T-helper 17 cell (primary cell): ENCODE measurements at regions not wholly inside any gene's neighbourhood (a gene's known extent, or its start where the extent isn't known, plus 50 kb on each side); places are given as distances from the start of the nearest gene placed in this dataset.

Source experiments
- ATAC-seq: fragments of 150-1000 bp; cut with Tn5 transposase; 2 replicates; pipeline ENCODE4 v1.10.0; 2021; ENCODE audit warnings: mild to moderate bottlenecking, moderate library complexity
- DNase-seq, 3 donors: peaks; one replicate each; pipeline versions ENCODE4 v3.0.0 to v3.0.0-alpha.2; 2020 to 2021
- H3K9me3 ChIP-seq: one replicate; pipeline ENCODE4 v1.7.0; 2013; ENCODE audit warnings: low read length, mild to moderate bottlenecking; ENCODE audit not compliant: control insufficient read depth, poor library complexity, severe bottlenecking
- H3K27ac Mint-ChIP-seq: one replicate; pipeline ENCODE4 v1.8.0; 2022; ENCODE audit warnings: mild to moderate bottlenecking, moderate library complexity, mixed read lengths
- H3K27me3 Mint-ChIP-seq: one replicate; pipeline ENCODE4 v1.8.0; 2022; ENCODE audit warnings: mixed read lengths
- H3K36me3 Mint-ChIP-seq: one replicate; pipeline ENCODE4 v1.8.0; 2022; ENCODE audit warnings: low read depth, mixed read lengths
- H3K4me1 Mint-ChIP-seq: one replicate; pipeline ENCODE4 v1.8.0; 2022; ENCODE audit warnings: mild to moderate bottlenecking, mixed read lengths
- H3K4me3 Mint-ChIP-seq: one replicate; pipeline ENCODE4 v1.8.0; 2022; ENCODE audit warnings: mild to moderate bottlenecking, moderate library complexity, mixed read lengths

DNA sequence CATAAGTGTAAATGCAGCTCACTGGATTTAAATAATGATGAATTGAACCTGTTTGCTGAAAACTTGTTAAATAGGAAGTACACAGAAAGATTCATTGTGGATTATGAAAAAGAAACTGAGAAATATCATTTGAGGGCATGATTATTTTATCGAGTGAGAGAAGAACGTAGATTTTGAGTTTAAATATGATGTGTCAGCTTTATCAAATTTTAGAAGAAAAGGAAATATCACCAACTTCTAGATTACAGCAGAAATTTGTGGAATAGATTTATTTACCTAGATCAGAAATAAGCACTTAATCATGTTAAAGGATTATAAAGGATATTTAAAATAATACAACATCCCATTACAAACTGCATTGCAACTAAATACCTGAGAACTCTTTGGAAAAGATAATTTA is 315.5 kb downstream of the ZPLD1 start:
- Mint-ChIP-seq H3K4me3 (no peak overlapping the region), H3K36me3 (no peaks in the 10 kb centered on the region), H3K4me1 (peaks cover 6% of the 10 kb centered on the region), H3K27me3 (no peaks in the 10 kb centered on the region), H3K27ac (no peak overlapping the region)
- DNase-seq: no peak
- H3K9me3 ChIP-seq: no peaks in the 10 kb centered on the region
- ATAC-seq: no peak

- ATAC-seq: no peak
- Mint-ChIP-seq H3K4me1 (no peaks in the 10 kb centered on the region), H3K27me3 (no peaks in the 10 kb centered on the region), H3K27ac (no peak overlapping the region), H3K36me3 (no peaks in the 10 kb centered on the region), H3K4me3 (no peak overlapping the region)
- no peaks in the 10 kb centered on the region for H3K9me3 ChIP-seq
- no peak for DNase-seq
These were observed 319.1 kb downstream of the ZPLD1 start for GRCh38 chr3:102753901-102754300.

DNA sequence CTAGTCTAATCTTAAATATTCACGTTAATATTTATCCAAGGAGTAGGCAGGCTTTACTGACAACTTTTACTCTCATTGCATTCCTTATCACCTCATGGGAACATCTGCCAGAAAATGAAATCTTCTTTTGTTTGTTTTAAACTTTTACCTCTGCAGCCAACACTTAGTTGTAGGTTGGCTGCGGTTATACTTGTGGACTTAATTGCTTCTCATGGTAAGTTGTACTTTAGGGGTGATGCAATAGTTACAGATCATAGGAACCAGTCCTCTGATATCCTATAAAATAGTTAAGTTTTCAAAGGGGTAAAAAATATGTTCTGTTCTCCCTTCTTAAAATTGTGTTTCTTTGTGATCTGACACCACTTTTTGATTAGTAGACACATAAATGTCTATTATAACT is 321.9 kb downstream of the ZPLD1 start:
- no peaks in the 10 kb centered on the region for H3K9me3 ChIP-seq
- H3K4me3 Mint-ChIP-seq: no peak overlapping the region
- H3K27me3 Mint-ChIP-seq: no peaks in the 10 kb centered on the region
- DNase-seq (no peak), ATAC-seq (no peak)
- H3K4me1 Mint-ChIP-seq: no peaks in the 10 kb centered on the region
- no peaks in the 10 kb centered on the region for H3K36me3 Mint-ChIP-seq
- H3K27ac Mint-ChIP-seq: no peak overlapping the region

- no peak for ATAC-seq
- Mint-ChIP-seq H3K27me3 (no peaks in the 10 kb centered on the region), H3K4me1 (no peaks in the 10 kb centered on the region), H3K4me3 (no peak overlapping the region), H3K27ac (no peak overlapping the region), H3K36me3 (no peaks in the 10 kb centered on the region)
- no peak for DNase-seq
- H3K9me3 ChIP-seq: no peaks in the 10 kb centered on the region
These were observed 323.1 kb downstream of the ZPLD1 start for GRCh38 chr3:102757950-102758349.

DNA sequence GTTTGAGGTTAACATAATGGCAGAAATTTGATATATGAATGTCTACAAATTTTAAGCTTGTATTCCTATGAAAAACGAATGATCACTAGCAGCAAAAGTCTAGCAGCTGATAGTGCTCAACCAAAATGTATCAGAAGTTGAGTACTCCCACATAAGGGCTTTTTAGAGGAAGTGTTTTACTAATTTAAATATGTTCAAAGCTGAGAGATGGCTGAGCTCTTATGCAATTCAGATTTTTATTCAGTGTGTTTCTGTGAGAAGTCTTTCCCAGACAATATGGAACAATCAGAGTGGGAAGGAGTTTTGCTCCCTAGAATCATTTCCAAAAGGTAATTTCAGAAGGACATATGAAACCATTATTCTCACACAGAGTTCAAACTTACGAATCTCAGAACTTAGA is 327.0 kb downstream of the ZPLD1 start:
- no peak for DNase-seq
- H3K36me3 Mint-ChIP-seq: no peaks in the 10 kb centered on the region
- no peak overlapping the region for H3K27ac Mint-ChIP-seq
- ATAC-seq: no peak
- no peaks in the 10 kb centered on the region for H3K27me3 Mint-ChIP-seq
- H3K4me3 Mint-ChIP-seq: no peak overlapping the region
- no peaks in the 10 kb centered on the region for H3K4me1 Mint-ChIP-seq
- H3K9me3 ChIP-seq: no peaks in the 10 kb centered on the region

DNA sequence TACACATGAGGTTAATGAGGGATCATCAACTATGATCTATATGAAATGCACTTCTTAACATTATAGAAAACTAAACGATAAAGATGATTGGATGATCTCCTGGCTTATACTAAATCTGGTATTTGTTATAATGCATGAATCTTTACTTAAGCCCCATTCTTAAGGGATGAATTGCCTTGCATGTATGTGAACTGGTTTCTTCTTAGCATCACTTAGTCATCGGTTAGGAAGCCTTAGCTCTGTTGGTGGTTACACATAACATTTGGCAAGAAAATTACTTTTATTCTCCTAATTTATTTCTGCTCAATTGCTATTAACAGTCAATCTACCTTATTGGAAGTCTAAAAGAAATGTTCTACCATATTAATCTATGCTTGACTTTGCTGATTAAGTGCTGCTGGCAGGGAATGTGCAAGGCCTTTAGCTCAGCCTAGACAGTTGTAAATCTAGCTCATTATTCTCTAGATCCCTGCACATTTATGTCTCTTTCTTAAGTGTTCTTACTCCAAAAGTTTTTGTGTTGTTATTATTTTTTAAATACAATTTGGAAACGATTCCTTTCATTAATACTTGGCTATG is 356.0 kb downstream of the ZPLD1 start:
- H3K27me3 Mint-ChIP-seq: no peaks in the 10 kb centered on the region
- no peak overlapping the region for H3K4me3 Mint-ChIP-seq
- no peak for ATAC-seq
- no peaks in the 10 kb centered on the region for H3K36me3 Mint-ChIP-seq
- H3K4me1 Mint-ChIP-seq: no peaks in the 10 kb centered on the region
- no peak for DNase-seq
- no peak overlapping the region for H3K27ac Mint-ChIP-seq
- H3K9me3 ChIP-seq: no peaks in the 10 kb centered on the region

- H3K9me3 ChIP-seq: no peaks in the 10 kb centered on the region
- Mint-ChIP-seq H3K4me3 (no peak overlapping the region), H3K4me1 (no peaks in the 10 kb centered on the region), H3K36me3 (no peaks in the 10 kb centered on the region), H3K27ac (no peak overlapping the region), H3K27me3 (no peaks in the 10 kb centered on the region)
- DNase-seq: no peak
- ATAC-seq: no peak
These were observed 357.1 kb downstream of the ZPLD1 start for GRCh38 chr3:102791641-102792589.

DNA sequence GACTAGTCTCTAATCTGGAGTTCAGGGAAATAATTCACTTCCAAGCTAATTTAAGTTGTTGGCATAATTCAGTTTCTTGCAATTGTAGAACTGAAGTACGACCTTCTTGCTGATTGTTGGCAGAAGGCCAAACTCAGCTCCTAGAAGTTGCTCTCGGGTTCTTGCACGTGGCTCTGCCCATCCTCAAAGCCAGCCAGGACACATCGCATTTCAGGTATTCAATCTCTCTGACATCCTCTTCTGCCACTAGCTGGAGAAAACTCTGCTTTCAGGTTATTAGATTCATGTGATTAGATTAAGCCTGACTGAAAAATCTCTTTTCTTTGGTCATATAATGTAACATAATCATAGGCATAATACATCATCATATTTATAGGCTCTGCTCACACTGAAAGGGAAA is 362.0 kb downstream of the ZPLD1 start:
- Mint-ChIP-seq H3K4me1 (no peaks in the 10 kb centered on the region), H3K27me3 (no peaks in the 10 kb centered on the region), H3K36me3 (no peaks in the 10 kb centered on the region), H3K4me3 (no peak overlapping the region), H3K27ac (no peak overlapping the region)
- no peak for DNase-seq
- no peaks in the 10 kb centered on the region for H3K9me3 ChIP-seq
- ATAC-seq: no peak

DNA sequence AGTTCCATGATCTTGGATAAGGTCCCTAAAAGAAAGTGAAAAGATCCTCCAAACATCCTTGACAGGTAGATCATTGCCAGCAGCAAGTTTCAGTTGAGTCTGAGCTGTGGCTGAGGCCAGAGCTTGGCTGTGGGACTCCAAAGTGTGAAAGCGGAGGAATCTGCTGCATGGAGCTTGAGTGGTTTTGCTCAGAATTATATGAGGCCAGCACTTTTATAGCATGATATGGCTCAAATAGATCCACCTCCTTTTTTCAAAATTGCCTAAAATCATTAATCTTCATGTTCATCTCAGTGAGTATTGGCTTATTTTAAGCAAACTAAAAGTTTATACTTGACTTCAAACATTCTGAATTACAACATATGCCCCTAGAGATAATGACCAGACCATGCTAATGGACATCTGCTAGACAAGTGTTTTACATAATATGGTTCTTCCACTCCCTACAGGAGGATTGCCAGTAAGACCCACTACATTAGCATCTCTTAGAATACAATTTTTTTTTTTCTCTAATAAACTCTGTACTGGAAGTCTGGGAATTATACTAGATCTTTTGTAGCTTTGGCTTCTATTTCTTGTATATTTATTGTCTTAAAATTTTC is 368.1 kb downstream of the ZPLD1 start:
- DNase-seq (no peak), ATAC-seq (no peak)
- Mint-ChIP-seq H3K27ac (no peak overlapping the region), H3K4me3 (no peak overlapping the region), H3K4me1 (no peaks in the 10 kb centered on the region), H3K36me3 (no peaks in the 10 kb centered on the region), H3K27me3 (no peaks in the 10 kb centered on the region)
- no peaks in the 10 kb centered on the region for H3K9me3 ChIP-seq

GRCh38 chr3:102810937-102811336 is 376.1 kb downstream of the ZPLD1 start:
- Mint-ChIP-seq H3K36me3 (no peaks in the 10 kb centered on the region), H3K4me1 (no peaks in the 10 kb centered on the region), H3K27me3 (no peaks in the 10 kb centered on the region), H3K4me3 (no peak overlapping the region), H3K27ac (no peak overlapping the region)
- DNase-seq (no peak), ATAC-seq (no peak)
- no peaks in the 10 kb centered on the region for H3K9me3 ChIP-seq

- H3K9me3 ChIP-seq: no peaks in the 10 kb centered on the region
- DNase-seq (no peak), ATAC-seq (no peak)
- Mint-ChIP-seq H3K27me3 (no peaks in the 10 kb centered on the region), H3K36me3 (no peaks in the 10 kb centered on the region), H3K4me3 (no peak overlapping the region), H3K27ac (no peak overlapping the region), H3K4me1 (no peaks in the 10 kb centered on the region)
These were observed 391.8 kb downstream of the ZPLD1 start for GRCh38 chr3:102826636-102827035.

DNA sequence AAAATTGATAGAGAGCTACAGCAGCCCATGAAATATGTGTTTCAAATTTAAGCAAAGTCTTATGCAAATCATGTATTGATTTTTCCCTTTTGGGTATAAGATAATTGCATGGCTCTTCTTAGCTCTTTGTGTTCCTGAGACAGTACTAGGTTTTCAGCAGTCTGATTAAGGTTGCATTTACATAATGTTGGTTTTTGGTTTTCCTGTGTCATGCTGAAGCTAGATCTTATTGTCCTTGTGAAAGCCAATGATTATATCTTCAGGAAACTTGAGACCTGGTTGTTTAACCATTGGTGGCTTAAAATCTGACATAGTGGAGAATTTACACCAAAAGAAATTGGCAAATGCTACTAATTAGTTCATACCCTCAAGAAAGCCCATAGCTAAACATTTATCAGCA is 392.6 kb downstream of the ZPLD1 start:
- no peaks in the 10 kb centered on the region for H3K9me3 ChIP-seq
- H3K4me3 Mint-ChIP-seq: no peak overlapping the region
- H3K27me3 Mint-ChIP-seq: no peaks in the 10 kb centered on the region
- H3K27ac Mint-ChIP-seq: no peak overlapping the region
- DNase-seq (no peak), ATAC-seq (no peak)
- H3K4me1 Mint-ChIP-seq: no peaks in the 10 kb centered on the region
- no peaks in the 10 kb centered on the region for H3K36me3 Mint-ChIP-seq

DNA sequence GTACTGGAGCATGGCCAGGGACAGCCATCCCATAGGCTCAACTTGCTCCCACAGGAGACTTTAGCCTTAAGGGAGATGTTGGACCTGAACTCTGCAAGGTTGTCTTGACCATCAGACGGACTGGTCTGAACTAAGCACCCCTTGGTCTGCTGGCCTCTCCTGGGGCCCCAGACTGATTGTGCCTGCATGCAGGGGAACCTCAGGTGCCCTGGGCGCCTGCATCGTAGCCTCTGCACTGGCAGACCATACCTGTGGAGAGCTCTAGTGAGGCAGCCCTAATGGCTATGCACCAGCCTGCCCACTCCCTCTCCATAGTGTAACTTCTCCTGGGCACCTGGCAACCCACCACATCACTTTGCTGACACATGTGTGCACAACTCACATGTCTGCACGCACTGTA is 395.6 kb downstream of the ZPLD1 start:
- H3K4me1 Mint-ChIP-seq: no peaks in the 10 kb centered on the region
- H3K27ac Mint-ChIP-seq: no peak overlapping the region
- no peak overlapping the region for H3K4me3 Mint-ChIP-seq
- ATAC-seq (no peak), DNase-seq (no peak)
- H3K36me3 Mint-ChIP-seq: no peaks in the 10 kb centered on the region
- H3K27me3 Mint-ChIP-seq: no peaks in the 10 kb centered on the region
- H3K9me3 ChIP-seq: no peaks in the 10 kb centered on the region

DNA sequence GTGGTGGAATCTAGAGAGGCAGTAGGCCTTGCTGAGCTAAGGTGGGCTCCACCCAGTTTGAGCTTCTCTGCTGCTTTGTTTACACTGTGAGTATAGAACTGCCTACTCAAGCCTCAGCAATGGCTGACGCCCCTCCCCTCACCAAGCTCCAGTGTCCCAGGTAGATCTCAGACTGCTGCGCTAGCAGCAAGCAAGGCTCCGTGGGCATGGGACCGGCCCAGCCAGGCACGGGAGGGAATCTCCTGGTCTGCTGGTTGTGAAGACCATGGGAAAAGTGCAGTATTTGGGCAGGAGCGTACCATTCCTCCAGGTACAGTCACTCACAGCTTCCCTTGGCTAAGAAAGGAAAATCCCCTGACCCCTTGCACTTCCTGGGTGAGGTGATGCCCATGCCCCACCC is 407.1 kb downstream of the ZPLD1 start:
- Mint-ChIP-seq H3K4me1 (no peaks in the 10 kb centered on the region), H3K27ac (no peak overlapping the region), H3K4me3 (no peak overlapping the region), H3K27me3 (no peaks in the 10 kb centered on the region), H3K36me3 (no peaks in the 10 kb centered on the region)
- ATAC-seq: no peak
- H3K9me3 ChIP-seq: no peaks in the 10 kb centered on the region
- DNase-seq: no peak
